Activated gamma-delta T cell treated with Interleukin-2 at 50 U/mL for 16 hours (primary cell): ENCODE measurements at regions not wholly inside any gene's neighbourhood (a gene's known extent, or its start where the extent isn't known, plus 50 kb on each side); places are given as distances from the start of the nearest gene placed in this dataset.
"Not testable (repeated sequence)": the region's sequence is repeated elsewhere in the genome, so short reads cannot be mapped to it uniquely, and the experiment has no call there.

Experiments used
- DNase-seq: peaks from one replicate; pipeline ENCODE4 v3.0.0-alpha.2; 2020

- DNase-seq: no peak
These were observed 108.2 kb upstream of the RAB12 start for GRCh38 chr18:8501044-8501443.

GRCh38 chr18:8503248-8503647 lies 106.0 kb upstream of the RAB12 start:
- DNase-seq: no peak

GRCh38 chr18:8504424-8504823 lies 104.8 kb upstream of the RAB12 start:
- no peak for DNase-seq

- DNase-seq: no peak
These were observed 104.3 kb upstream of the RAB12 start for GRCh38 chr18:8504880-8505435.

- no peak for DNase-seq
These were observed 102.8 kb upstream of the RAB12 start for GRCh38 chr18:8506251-8507049.

GRCh38 chr18:8507361-8507760 lies 101.9 kb upstream of the RAB12 start:
- no peak for DNase-seq

GRCh38 chr18:8507915-8508705 lies 101.1 kb upstream of the RAB12 start:
- DNase-seq: no peak

GRCh38 chr18:8513249-8513648 lies 96.0 kb upstream of the RAB12 start:
- DNase-seq: no peak

GRCh38 chr18:8514409-8514808 lies 94.8 kb upstream of the RAB12 start:
- DNase-seq: no peak

GRCh38 chr18:8515142-8515865 lies 93.9 kb upstream of the RAB12 start:
- no peak for DNase-seq

GRCh38 chr18:8516371-8517250 lies 92.6 kb upstream of the RAB12 start:
- DNase-seq: no peak

- no peak for DNase-seq
These were observed 92.0 kb upstream of the RAB12 start for GRCh38 chr18:8517276-8517675.

- DNase-seq: no peak
These were observed 90.1 kb upstream of the RAB12 start for GRCh38 chr18:8519102-8519501.

- DNase-seq: no peak
These were observed 89.0 kb upstream of the RAB12 start for GRCh38 chr18:8520266-8520665.

- no peak for DNase-seq
These were observed 86.5 kb upstream of the RAB12 start for GRCh38 chr18:8522756-8523155.

GRCh38 chr18:8525692-8526091 lies 83.5 kb upstream of the RAB12 start:
- DNase-seq: no peak

- no peak for DNase-seq
These were observed 82.9 kb upstream of the RAB12 start for GRCh38 chr18:8526332-8526731.

GRCh38 chr18:8529609-8530008 lies 79.6 kb upstream of the RAB12 start:
- no peak for DNase-seq

- DNase-seq: not testable (repeated sequence)
These were observed 78.2 kb upstream of the RAB12 start for GRCh38 chr18:8531084-8531483.

GRCh38 chr18:8536231-8536630 lies 73.0 kb upstream of the RAB12 start:
- no peak for DNase-seq

- no peak for DNase-seq
These were observed 72.3 kb upstream of the RAB12 start for GRCh38 chr18:8536922-8537321.

- DNase-seq: no peak
These were observed 71.8 kb upstream of the RAB12 start for GRCh38 chr18:8537400-8537799.
